Naive thymus-derived CD8-positive, alpha-beta T cell (primary cell): ENCODE measurements at regions not wholly inside any gene's neighbourhood (a gene's known extent, or its start where the extent isn't known, plus 50 kb on each side); places are given as distances from the start of the nearest gene placed in this dataset.
"Not testable (repeated sequence)": the region's sequence is repeated elsewhere in the genome, so short reads cannot be mapped to it uniquely, and the experiment has no call there.

Source experiments
- ATAC-seq, 2 donors: fragments of 150-1000 bp; cut with Tn5 transposase in 1 of 2; sonication (Bioruptor Pico), chemical (Tn5 transposase) in 1 of 2; 1 replicate in 1 of 2; 2 replicates in 1 of 2; pipeline ENCODE4 v1.10.0; 2021; ENCODE audit warnings: mild to moderate bottlenecking in 2 of 2, moderate library complexity in 2 of 2
- POLR2A ChIA-PET: fragments of 350-600 bp; sonication (Branson Sonifier 250); formaldehyde crosslinking; loops from one replicate; lab custom pipeline; 2021; ENCODE audit warnings: antibody characterized with exemption; lab: Charles Lee
- DNase-seq, 10 donors: peaks; one replicate each; pipeline versions ENCODE4 v3.0.0 to v3.0.0-alpha.2; 2020 to 2022
- H3K27ac Mint-ChIP-seq, 10 donors: one replicate each; pipeline ENCODE4 v1.8.0; 2020 to 2022; ENCODE audit warnings: mild to moderate bottlenecking in 10 of 10, mixed read lengths in 10 of 10, moderate library complexity in 4 of 10, inconsistent platforms in 1 of 10
- H3K27me3 Mint-ChIP-seq, 5 donors: one replicate each; pipeline ENCODE4 v1.8.0; 2021 to 2022; ENCODE audit warnings: mixed read lengths in 5 of 5
- H3K36me3 Mint-ChIP-seq, 3 donors: one replicate each; pipeline ENCODE4 v1.8.0; 2020 to 2022; ENCODE audit warnings: mixed read lengths in 3 of 3, mild to moderate bottlenecking in 2 of 3, inconsistent platforms in 1 of 3
- H3K4me1 Mint-ChIP-seq, 4 donors: one replicate each; pipeline ENCODE4 v1.8.0; 2021 to 2022; ENCODE audit warnings: mixed read lengths in 4 of 4
- H3K4me3 Mint-ChIP-seq, 10 donors: one replicate each; pipeline ENCODE4 v1.8.0; 2020 to 2022; ENCODE audit warnings: mild to moderate bottlenecking in 10 of 10, mixed read lengths in 10 of 10, moderate library complexity in 6 of 10, inconsistent platforms in 1 of 10
- H3K9me3 Mint-ChIP-seq, 9 donors: one replicate each; pipeline ENCODE4 v1.8.0; 2020 to 2022; ENCODE audit warnings: mixed read lengths in 9 of 9, mild to moderate bottlenecking in 3 of 9, inconsistent platforms in 1 of 9, moderate library complexity in 1 of 9

- DNase-seq, result no peak
- ATAC-seq, result no peak
Observed at GRCh38 chr12:73185403-73185802, 913.2 kb downstream of the TRHDE start.

GRCh38 chr12:73186272-73186671 lies 914.1 kb downstream of the TRHDE start:
- ATAC-seq, result no peak
- H3K9me3 Mint-ChIP-seq, result peaks cover 18 to 53% (median 31%) of the 10 kb centered on the region in 9 donors
- POLR2A ChIA-PET, result no interaction called here
- no peak for DNase-seq
- H3K4me1 Mint-ChIP-seq, result no peaks in the 10 kb centered on the region
- H3K4me3 Mint-ChIP-seq, result no peak overlapping the region
- H3K27ac Mint-ChIP-seq, result no peak overlapping the region
- H3K36me3 Mint-ChIP-seq, result peaks cover 0 to 20% (median 0%) of the 10 kb centered on the region in 3 donors
- H3K27me3 Mint-ChIP-seq, result no peaks in the 10 kb centered on the region

More at GRCh38 chr12:73185403-73185802, 913.2 kb downstream of the TRHDE start:
- no peak overlapping the region for H3K4me3 Mint-ChIP-seq
- no peaks in the 10 kb centered on the region for H3K27me3 Mint-ChIP-seq
- peaks cover 18 to 47% (median 30%) of the 10 kb centered on the region in 9 donors for H3K9me3 Mint-ChIP-seq
- H3K36me3 Mint-ChIP-seq, result peaks cover 0 to 20% (median 0%) of the 10 kb centered on the region in 3 donors
- H3K4me1 Mint-ChIP-seq, result no peaks in the 10 kb centered on the region
- no peak overlapping the region for H3K27ac Mint-ChIP-seq
- POLR2A ChIA-PET, result no interaction called here

DNA sequence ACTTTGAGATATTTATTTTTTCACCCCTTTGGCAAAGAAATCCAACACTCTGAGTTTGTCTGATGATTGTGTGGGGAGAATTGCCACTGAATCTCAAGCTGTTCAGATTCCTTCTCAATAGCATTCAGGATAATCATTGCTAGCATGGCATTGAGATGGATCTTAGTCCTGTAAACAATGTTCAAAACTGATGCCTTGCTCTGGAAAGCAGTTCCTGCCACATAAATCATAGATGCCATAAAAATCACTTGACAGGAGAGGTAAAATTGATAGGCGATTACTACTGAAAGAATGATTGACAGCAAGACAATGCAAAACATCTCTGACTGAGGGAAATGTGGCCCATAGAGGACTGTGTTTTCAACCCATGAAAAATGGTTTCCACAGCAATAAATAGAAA lies 915.6 kb downstream of the TRHDE start:
- no peak overlapping the region for H3K4me3 Mint-ChIP-seq
- ATAC-seq (no peak), DNase-seq (no peak)
- no peaks in the 10 kb centered on the region for H3K4me1 Mint-ChIP-seq
- POLR2A ChIA-PET, result no interaction called here
- H3K27ac Mint-ChIP-seq, result no peak overlapping the region
- H3K9me3 Mint-ChIP-seq, result peaks cover 18 to 46% (median 27%) of the 10 kb centered on the region in 9 donors
- no peaks in the 10 kb centered on the region for H3K27me3 Mint-ChIP-seq
- H3K36me3 Mint-ChIP-seq, result peaks cover 0 to 20% (median 0%) of the 10 kb centered on the region in 3 donors

DNA sequence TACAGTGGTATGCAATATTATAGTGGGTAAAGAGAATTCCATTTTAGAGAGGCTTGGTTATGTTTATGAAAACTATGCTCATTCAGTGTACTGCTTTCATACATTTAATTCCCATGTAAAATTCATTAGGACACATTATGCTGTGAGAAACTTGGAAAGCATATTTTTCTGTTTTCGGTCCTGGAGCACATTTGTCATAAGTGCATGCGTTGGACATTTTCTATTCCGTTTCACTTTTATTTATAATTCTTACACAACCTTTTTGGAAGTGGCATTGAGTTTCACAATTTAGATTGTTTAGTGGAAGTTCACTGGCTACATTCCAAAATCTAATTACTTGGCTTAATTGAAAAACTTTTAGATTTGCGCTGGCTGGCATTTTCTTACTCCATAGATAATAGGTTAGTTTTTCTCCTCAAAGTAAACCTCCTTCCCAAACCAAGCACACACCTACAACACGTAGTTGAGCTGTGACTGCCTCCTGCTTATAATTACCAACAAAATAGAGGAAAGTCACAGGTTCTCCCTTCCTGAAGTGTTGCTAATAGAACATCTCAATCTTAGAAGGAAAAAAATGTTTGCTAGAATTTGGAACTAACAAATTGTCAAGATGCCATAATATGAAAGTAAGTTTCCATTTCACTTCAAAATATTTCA lies 938.5 kb downstream of the TRHDE start:
- Mint-ChIP-seq H3K36me3 (peaks cover 0 to 3% (median 0%) of the 10 kb centered on the region in 3 donors), H3K27ac (no peak overlapping the region), H3K9me3 (peaks cover 0 to 20% (median 9%) of the 10 kb centered on the region in 9 donors), H3K4me1 (no peaks in the 10 kb centered on the region), H3K27me3 (no peaks in the 10 kb centered on the region), H3K4me3 (no peak overlapping the region)
- DNase-seq (no peak), ATAC-seq (no peak)
- POLR2A ChIA-PET, result no interaction called here

DNA sequence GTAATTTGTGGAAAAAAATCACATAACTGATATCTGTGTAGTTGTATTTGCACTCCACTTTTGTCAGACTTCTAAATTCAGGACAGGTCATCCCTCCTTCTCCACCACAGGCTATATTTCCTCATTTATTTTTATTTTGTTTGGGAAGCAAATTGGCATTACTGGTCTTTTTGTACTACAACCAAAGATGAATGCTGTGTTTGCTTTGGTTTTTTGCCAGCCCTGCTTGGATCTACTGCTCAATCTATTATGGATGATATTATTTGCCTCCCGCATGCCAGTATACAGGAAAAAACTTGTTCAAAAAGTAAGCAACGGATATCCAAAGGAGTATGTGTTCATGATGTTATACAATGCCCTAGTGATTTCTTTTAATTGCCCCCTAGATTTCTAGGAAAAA lies 948.8 kb downstream of the TRHDE start:
- H3K27ac Mint-ChIP-seq, result no peak overlapping the region
- no peaks in the 10 kb centered on the region for H3K27me3 Mint-ChIP-seq
- no peak overlapping the region for H3K4me3 Mint-ChIP-seq
- no peaks in the 10 kb centered on the region for H3K36me3 Mint-ChIP-seq
- DNase-seq, result no peak
- POLR2A ChIA-PET, result no interaction called here
- H3K4me1 Mint-ChIP-seq, result no peaks in the 10 kb centered on the region
- ATAC-seq, result no peak
- H3K9me3 Mint-ChIP-seq, result peaks cover 0 to 19% (median 4%) of the 10 kb centered on the region in 9 donors

- H3K4me1 Mint-ChIP-seq, result no peaks in the 10 kb centered on the region
- no peaks in the 10 kb centered on the region for H3K36me3 Mint-ChIP-seq
- no peak overlapping the region for H3K27ac Mint-ChIP-seq
- H3K4me3 Mint-ChIP-seq, result no peak overlapping the region
- POLR2A ChIA-PET, result no interaction called here
- ATAC-seq, result no peak
- no peaks in the 10 kb centered on the region for H3K27me3 Mint-ChIP-seq
- DNase-seq, result no peak
- peaks cover 0 to 19% (median 4%) of the 10 kb centered on the region in 9 donors for H3K9me3 Mint-ChIP-seq
Observed at GRCh38 chr12:73221398-73221797, 949.2 kb downstream of the TRHDE start.

- Mint-ChIP-seq H3K27ac (no peak overlapping the region), H3K4me3 (no peak overlapping the region), H3K9me3 (peaks cover 0 to 19% (median 4%) of the 10 kb centered on the region in 9 donors), H3K4me1 (no peaks in the 10 kb centered on the region), H3K27me3 (no peaks in the 10 kb centered on the region), H3K36me3 (no peaks in the 10 kb centered on the region)
- POLR2A ChIA-PET, result no interaction called here
- ATAC-seq, result no peak
- DNase-seq, result no peak
Observed at GRCh38 chr12:73221836-73222235, 949.7 kb downstream of the TRHDE start.

DNA sequence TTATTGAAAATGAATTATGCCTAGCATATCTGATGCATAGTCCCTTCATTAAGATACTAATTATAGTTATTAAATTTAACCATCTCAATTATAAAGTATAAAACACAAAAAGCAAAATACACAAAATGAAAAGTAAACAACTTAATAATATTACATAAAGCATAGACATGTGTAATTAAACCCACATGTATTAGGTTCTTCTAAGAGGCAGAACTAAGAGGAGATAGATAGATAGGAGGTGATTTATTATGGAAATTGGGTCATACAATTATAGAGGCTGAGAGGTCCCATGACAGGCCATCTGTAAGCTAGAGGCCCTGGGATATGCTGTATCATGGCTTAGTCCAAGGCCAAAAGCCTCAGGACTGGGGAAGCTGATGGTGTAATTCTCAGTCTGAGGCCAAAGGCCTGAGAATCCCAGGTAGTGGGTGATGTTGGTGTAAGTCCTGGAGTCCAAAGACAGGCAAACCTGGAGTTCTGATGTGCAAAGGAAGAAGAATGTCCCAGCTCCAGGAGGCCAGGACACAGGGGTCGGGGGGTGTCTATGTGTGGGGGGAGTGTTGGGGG lies 953.3 kb downstream of the TRHDE start:
- Mint-ChIP-seq H3K4me1 (no peaks in the 10 kb centered on the region), H3K27me3 (no peaks in the 10 kb centered on the region), H3K36me3 (no peaks in the 10 kb centered on the region), H3K9me3 (peaks cover 0 to 14% (median 2%) of the 10 kb centered on the region in 9 donors), H3K4me3 (no peak overlapping the region), H3K27ac (no peak overlapping the region)
- POLR2A ChIA-PET, result no interaction called here
- ATAC-seq (no peak), DNase-seq (no peak)

DNA sequence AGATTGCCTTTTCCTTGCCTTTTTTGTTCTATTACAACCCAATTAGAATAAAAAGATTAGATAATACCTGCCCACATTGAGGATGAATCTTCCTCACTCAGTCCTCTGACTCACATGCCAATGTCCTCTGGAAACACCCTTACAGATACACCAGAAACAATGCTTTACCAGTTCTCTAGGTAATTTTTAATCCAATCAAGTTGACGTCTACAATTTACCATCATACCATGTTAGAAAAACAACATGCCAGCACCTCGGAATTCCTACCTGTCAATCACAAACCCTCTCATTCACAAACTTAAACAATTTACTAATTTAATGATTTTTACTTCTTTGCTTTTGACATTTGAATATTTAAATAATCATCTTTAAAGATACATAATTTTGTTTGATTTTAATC lies 953.8 kb downstream of the TRHDE start:
- H3K4me3 Mint-ChIP-seq, result no peak overlapping the region
- H3K36me3 Mint-ChIP-seq, result no peaks in the 10 kb centered on the region
- H3K27ac Mint-ChIP-seq, result no peak overlapping the region
- H3K9me3 Mint-ChIP-seq, result peaks cover 0 to 14% (median 2%) of the 10 kb centered on the region in 9 donors
- H3K27me3 Mint-ChIP-seq, result no peaks in the 10 kb centered on the region
- no peaks in the 10 kb centered on the region for H3K4me1 Mint-ChIP-seq
- POLR2A ChIA-PET, result no interaction called here
- DNase-seq (no peak), ATAC-seq (no peak)

- H3K36me3 Mint-ChIP-seq, result no peaks in the 10 kb centered on the region
- no peak overlapping the region for H3K4me3 Mint-ChIP-seq
- POLR2A ChIA-PET, result no interaction called here
Observed at GRCh38 chr12:73226593-73226992, 954.4 kb downstream of the TRHDE start.

GRCh38 chr12:73228828-73229227 lies 956.7 kb downstream of the TRHDE start:
- H3K4me1 Mint-ChIP-seq, H3K36me3 Mint-ChIP-seq, H3K4me3 Mint-ChIP-seq, ATAC-seq, H3K27ac Mint-ChIP-seq, DNase-seq, H3K27me3 Mint-ChIP-seq, POLR2A ChIA-PET: not testable (repeated sequence)
- H3K9me3 Mint-ChIP-seq, result peaks cover 0 to 24% (median 10%) of the 10 kb centered on the region in 9 donors

More at GRCh38 chr12:73226593-73226992, 954.4 kb downstream of the TRHDE start:
- Mint-ChIP-seq H3K27me3 (no peaks in the 10 kb centered on the region), H3K9me3 (peaks cover 0 to 14% (median 3%) of the 10 kb centered on the region in 9 donors), H3K27ac (no peak overlapping the region), H3K4me1 (no peaks in the 10 kb centered on the region)
- no peak for DNase-seq
- no peak for ATAC-seq

DNA sequence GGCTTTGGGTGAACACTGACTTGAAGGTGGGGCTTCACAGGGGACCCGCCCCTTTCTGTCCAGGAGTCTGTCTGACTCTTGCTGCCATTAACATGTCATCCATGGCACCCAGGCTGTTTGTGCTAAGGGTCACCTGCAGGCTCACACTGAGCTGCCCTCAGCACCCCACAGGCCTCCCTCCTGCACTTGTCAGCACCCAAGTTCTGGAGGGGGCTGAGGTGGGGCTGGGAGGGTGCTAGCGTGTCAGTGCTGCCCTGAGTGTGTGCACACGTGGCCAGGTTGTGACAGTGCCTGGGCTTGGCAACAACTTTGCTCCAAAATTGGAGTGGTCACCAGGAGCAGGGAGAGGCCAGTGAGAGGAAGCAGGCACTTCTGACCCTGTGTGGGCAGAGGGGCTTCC lies 963.2 kb downstream of the TRHDE start:
- POLR2A ChIA-PET, result no interaction called here
- no peaks in the 10 kb centered on the region for H3K27me3 Mint-ChIP-seq
- H3K9me3 Mint-ChIP-seq, result peaks cover 8 to 54% (median 21%) of the 10 kb centered on the region in 9 donors
- no peak overlapping the region for H3K27ac Mint-ChIP-seq
- H3K4me1 Mint-ChIP-seq, result no peaks in the 10 kb centered on the region
- H3K36me3 Mint-ChIP-seq, result no peaks in the 10 kb centered on the region
- DNase-seq (no peak), ATAC-seq (no peak)
- H3K4me3 Mint-ChIP-seq, result no peak overlapping the region

GRCh38 chr12:73240110-73240509 lies 967.9 kb downstream of the TRHDE start:
- POLR2A ChIA-PET, result no interaction called here
- Mint-ChIP-seq H3K27me3 (no peaks in the 10 kb centered on the region), H3K9me3 (peaks cover 8 to 31% (median 13%) of the 10 kb centered on the region in 9 donors), H3K36me3 (no peaks in the 10 kb centered on the region), H3K27ac (no peak overlapping the region), H3K4me1 (no peaks in the 10 kb centered on the region), H3K4me3 (no peak overlapping the region)
- DNase-seq, result no peak
- no peak for ATAC-seq
